GM21381 (cell line): ENCODE measurements at regions not wholly inside any gene's neighbourhood (a gene's known extent, or its start where the extent isn't known, plus 50 kb on each side); places are given as distances from the start of the nearest gene placed in this dataset.
"Not testable (repeated sequence)": the region's sequence is repeated elsewhere in the genome, so short reads cannot be mapped to it uniquely, and the experiment has no call there.

ENCODE experiments used
- ATAC-seq: cut with Tn5 transposase; IDR thresholded peaks from one replicate; pipeline ENCODE4 v1.9.1; 2021; ENCODE audit warnings: mild to moderate bottlenecking, moderate library complexity; ENCODE audit not compliant: unreplicated experiment

GRCh38 chr10:52368725-52369124 is 54.6 kb downstream of the DKK1 start:
- ATAC-seq: no peak

DNA sequence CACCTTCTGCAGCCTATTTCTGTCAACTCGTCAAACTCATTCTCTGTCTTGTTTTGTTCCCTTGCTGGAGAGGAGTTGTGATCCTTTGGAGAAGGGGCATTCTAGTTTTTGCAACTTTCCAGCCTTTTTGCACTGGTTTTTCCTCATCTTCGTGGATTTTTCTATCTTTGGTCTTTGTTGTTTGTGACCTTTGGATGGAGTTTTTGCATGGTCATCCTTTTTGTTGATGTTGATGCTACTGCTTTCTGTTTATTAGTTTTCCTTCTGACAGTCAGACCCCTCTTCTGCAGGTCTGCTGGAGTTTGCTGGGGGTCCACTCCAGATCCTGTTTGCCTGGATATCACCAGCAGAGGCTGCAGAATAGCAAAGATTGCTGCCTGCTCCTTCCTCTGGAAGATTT is 60.1 kb downstream of the DKK1 start:
- ATAC-seq: not testable (repeated sequence)

- no peak for ATAC-seq
Measured at GRCh38 chr10:52376694-52377354, 62.7 kb downstream of the DKK1 start.

GRCh38 chr10:52378124-52378523 is 64.0 kb downstream of the DKK1 start:
- no peak for ATAC-seq

- no peak for ATAC-seq
Measured at GRCh38 chr10:52379287-52379686, 65.2 kb downstream of the DKK1 start.

DNA sequence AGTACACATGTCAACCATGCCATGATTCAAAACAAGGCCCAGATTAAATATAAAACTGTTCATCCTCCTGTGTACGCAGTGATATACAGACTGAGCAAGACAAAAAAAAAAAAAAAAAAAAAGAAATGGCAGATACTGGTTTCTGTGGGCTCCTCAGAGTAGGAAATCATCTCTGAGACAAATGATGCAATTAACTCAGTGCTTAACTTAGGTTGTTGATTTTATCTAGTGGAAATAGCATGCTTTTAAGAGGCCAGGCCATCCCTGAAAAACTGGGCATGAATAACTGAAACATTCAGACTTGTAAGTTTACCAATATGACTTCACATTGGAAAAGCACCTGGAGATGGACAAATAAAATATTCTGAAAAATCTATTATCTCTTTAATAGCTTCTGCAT is 69.0 kb downstream of the DKK1 start:
- no peak for ATAC-seq

GRCh38 chr10:52387744-52388143 is 73.7 kb downstream of the DKK1 start:
- ATAC-seq: no peak

DNA sequence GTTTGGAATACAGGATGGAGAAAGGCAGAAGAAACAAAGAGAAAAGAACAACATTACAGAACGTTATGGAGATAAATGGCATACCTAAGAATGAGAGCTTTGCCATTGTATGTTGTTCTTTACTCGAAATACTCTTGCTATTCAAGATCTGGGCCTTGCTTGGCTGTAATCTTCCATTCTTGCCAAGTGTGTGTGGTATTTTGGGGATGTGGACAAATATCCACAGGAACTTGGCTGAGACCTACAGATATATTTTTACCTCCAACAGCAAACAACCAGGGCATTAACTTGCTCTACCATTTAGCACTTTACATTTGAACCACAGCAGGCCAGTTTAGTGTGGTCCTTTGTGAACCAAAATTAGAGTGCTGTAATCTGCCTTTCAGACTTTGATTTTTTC is 76.3 kb downstream of the DKK1 start:
- ATAC-seq: no peak

- ATAC-seq: no peak
Measured at GRCh38 chr10:52391927-52392602, 78.0 kb downstream of the DKK1 start.

DNA sequence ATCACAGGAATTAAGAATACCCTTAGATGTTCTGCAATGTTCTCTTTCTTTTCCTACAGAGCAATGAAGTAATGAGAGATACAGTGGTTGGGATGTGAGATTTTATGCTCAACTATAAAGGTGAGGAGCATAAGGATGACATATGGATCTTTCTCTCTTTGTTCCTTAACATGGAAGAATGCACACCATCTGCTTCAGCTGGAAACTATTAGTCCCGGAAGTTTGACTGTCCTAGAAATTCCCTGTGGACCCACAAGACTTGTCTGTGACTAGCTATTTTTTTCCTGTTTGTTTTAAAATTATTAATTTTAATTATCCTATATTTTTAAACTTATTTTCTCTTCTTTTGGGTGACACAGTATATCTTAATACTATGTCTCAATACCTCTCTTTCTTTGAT is 80.2 kb downstream of the DKK1 start:
- no peak for ATAC-seq

DNA sequence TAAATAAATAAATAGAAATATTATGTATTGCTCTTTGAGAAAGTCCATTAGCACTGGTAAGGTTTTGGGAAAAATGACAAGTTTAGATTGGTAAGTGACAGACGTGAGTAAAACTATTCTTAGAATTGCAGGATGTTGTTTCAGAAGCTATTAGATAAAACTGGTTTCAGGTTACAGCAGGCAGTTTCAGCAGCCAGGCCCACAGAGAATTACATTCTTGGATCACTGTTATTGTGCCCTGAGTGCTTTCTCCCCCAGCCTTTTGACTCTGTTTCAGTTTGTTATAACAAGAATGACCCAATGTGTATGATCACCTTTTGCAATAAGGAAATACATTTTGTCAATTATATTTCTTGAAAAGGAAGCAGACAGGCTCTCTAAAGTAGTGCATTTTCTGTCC is 86.5 kb downstream of the DKK1 start:
- ATAC-seq: no peak

- not testable (repeated sequence) for ATAC-seq
Measured at GRCh38 chr10:52403801-52404200, 89.7 kb downstream of the DKK1 start.

DNA sequence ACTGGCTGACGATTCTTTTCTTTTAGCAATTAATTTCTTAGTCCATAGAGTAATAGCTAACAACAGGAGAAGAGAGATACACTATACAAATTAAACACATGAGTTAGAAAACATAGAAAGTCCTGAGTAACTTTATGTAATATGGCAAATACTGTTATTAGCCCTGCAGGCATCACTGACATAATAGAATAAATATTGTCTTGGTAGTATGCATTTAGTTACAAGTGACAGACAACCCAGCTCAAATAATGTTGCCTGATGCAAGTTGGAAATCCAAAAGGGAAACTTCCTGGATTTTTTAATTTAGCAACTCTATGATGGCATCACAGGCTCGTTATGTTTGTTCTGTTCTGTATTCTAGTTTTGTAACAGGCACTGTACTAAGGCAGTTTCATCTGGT is 95.1 kb downstream of the DKK1 start:
- ATAC-seq: no peak

DNA sequence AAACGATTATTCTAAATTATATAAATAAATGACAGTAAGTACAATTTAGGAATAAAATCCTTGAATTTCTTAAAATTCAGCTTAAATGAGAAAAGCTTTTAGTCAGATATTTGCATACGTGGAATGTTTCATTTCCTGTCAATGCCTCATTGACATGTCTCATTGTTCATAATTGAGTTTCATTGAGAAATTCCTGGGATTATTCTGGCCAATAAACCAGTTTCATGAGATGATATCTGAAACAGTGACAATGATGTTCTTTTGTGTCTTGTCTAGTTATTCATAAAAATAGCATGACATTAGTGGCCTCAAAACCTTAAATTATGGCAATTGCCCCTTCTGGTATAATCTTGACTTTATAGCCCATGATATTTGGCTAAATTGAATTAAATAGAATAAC is 95.8 kb downstream of the DKK1 start:
- ATAC-seq: no peak

GRCh38 chr10:52410916-52411315 is 96.8 kb downstream of the DKK1 start:
- no peak for ATAC-seq

DNA sequence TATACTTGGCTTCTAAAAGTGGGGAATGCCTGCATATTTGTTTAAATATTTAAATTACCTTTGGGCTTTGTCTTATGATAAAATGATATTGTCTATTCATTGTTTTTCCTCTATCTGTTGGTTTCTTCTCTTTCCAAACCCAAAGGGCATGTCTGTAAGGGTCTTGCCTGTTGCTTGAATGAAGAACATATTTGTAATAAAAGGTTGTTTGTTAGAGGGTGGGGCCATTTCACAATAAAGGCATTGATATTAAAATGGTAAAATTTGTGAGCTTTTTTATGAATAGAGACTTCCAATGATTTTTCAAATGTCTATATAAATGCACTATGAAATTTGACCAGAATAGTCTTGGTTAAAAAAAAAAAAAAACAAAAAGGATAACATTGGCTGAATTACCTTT is 105.2 kb downstream of the DKK1 start:
- ATAC-seq: no peak

- no peak for ATAC-seq
Measured at GRCh38 chr10:52420656-52421055, 106.6 kb downstream of the DKK1 start.

- no peak for ATAC-seq
Measured at GRCh38 chr10:52423369-52423768, 109.3 kb downstream of the DKK1 start.

- ATAC-seq: no peak
Measured at GRCh38 chr10:52424341-52424740, 110.3 kb downstream of the DKK1 start.

GRCh38 chr10:52434734-52435133 is 120.7 kb downstream of the DKK1 start:
- no peak for ATAC-seq

DNA sequence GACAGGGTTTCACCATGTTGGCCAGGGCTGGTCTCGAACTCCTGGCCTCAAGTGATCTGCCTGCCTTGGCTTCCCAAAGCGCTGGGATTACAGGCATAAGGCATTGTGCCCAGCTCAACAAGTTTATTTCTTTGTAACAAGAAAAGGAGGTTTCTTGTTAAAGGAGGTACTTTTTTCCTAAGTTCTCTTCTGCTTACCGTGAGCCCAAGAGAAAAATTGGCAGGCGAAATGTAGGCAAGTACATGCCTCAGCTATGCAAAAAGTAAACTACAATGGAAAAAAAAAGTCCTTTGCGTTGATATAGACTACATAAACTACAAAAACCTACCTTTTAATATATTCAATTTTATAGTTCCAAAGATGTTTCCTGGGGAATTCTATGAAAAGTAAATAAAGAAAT is 122.6 kb downstream of the DKK1 start:
- no peak for ATAC-seq

DNA sequence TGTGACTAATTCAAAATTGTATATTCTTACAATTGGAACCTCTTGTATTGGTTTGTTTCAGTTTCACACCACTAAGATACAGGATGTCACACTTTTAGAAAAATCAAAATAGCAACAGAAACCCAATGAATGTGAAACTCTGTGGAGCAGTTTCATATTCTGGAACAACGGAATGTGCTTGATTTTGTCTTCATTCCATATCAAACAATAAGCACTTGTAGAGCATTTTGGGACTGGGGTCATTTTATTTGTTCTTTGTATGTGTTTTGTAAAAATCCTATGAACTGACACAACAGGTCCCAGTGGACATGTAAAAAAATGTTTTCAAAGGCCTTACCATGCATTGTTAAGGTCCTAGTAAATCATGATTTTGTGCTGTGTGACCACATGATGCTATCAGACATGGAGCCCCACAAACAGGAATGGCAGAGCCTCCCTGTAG is 123.1 kb downstream of the DKK1 start:
- ATAC-seq: peak; percentile 95

- no peak for ATAC-seq
Measured at GRCh38 chr10:52438119-52438518, 124.0 kb downstream of the DKK1 start.
